Testis (tissue), 2 donors: ENCODE measurements at regions not wholly inside any gene's neighbourhood (a gene's known extent, or its start where the extent isn't known, plus 50 kb on each side); places are given as distances from the start of the nearest gene placed in this dataset.

Experiments
- DNase-seq: peaks from one replicate; pipeline ENCODE4 v3.0.0-alpha.2; 2019
- H3K27ac ChIP-seq, 2 donors: fragments of 200-600 bp; sonication (generic); one replicate each; pipeline ENCODE4 v1.5.1; 2019
- H3K27me3 ChIP-seq: fragments of 200-600 bp; sonication (generic); one replicate; pipeline ENCODE4 v1.5.1; 2019
- H3K36me3 ChIP-seq: fragments of 200-600 bp; sonication (generic); one replicate; pipeline ENCODE4 v1.5.1; 2017; ENCODE audit warnings: low read depth; ENCODE audit errors: missing control alignments
- H3K4me1 ChIP-seq: fragments of 200-600 bp; sonication (generic); one replicate; pipeline ENCODE4 v1.5.1; 2019
- H3K4me3 ChIP-seq, 2 donors: fragments of 200-600 bp; sonication (generic); one replicate each; pipeline ENCODE4 v1.5.1; 2017 to 2019
- H3K9me3 ChIP-seq: fragments of 200-600 bp; sonication (generic); one replicate; pipeline ENCODE4 v1.5.1; 2017
- CTCF ChIP-seq, 3 experiments: fragments of 450-650 bp in 2 of 3; fragments of 200-600 bp in 1 of 3; sonication (generic) in 1 of 3; IDR thresholded peaks; one replicate each; pipeline ENCODE4 v1.5.1; 2016 to 2019; ENCODE audit warnings: antibody characterized with exemption in 3 of 3, mild to moderate bottlenecking in 2 of 3, moderate library complexity in 1 of 3
- POLR2A ChIP-seq: fragments of 450-650 bp; IDR thresholded peaks from one replicate; pipeline ENCODE4 v1.6.1; 2017; ENCODE audit warnings: antibody characterized with exemption, mild to moderate bottlenecking, moderate library complexity
- WGBS, 2 donors: methylation state at CpG; one replicate each; pipeline ENCODE4 v1.1.5; 2018; 5-methylcytosine and 5-hydroxymethylcytosine counted together
- intact Hi-C: fragments of 100-400 bp; cut with DNase I; formaldehyde crosslinking; loops from one replicate; pipeline ENCODE4 v1.15.1; 2023; ENCODE audit warnings: low total_unique reads

- Histone ChIP-seq H3K4me1 (no peaks in the 10 kb centered on the region), H3K27me3 (no peaks in the 10 kb centered on the region), H3K9me3 (no peaks in the 10 kb centered on the region), H3K4me3 (no peak overlapping the region), H3K27ac (no peak overlapping the region), H3K36me3 (no peaks in the 10 kb centered on the region)
- intact Hi-C loops, result no loop called here
- WGBS, 2 donors, result 84 to 97% methylated on average over 2 of the region's 2 CpGs
- TF ChIP-seq CTCF (IDR thresholded peaks at IDR 0.05) (no peak), POLR2A (no peak)
- DNase-seq, result no peak
Observed at GRCh38 chrX:43003939-43004338, 226.0 kb upstream of the PPP1R2C start.

GRCh38 chrX:43005561-43005960 is 227.6 kb upstream of the PPP1R2C start:
- H3K36me3 ChIP-seq, result no peaks in the 10 kb centered on the region
- no peaks in the 10 kb centered on the region for H3K4me1 ChIP-seq
- H3K27me3 ChIP-seq, result no peaks in the 10 kb centered on the region
- no peaks in the 10 kb centered on the region for H3K9me3 ChIP-seq
- H3K4me3 ChIP-seq, result no peak overlapping the region
- no peak overlapping the region for H3K27ac ChIP-seq
- intact Hi-C loops, result no loop called here
- WGBS, 2 donors, result 73 to 78% methylated on average over 3 of the region's 3 CpGs
- TF ChIP-seq CTCF (IDR thresholded peaks at IDR 0.05) (no peak), POLR2A (no peak)
- DNase-seq, result no peak

GRCh38 chrX:43008356-43008755 is 230.4 kb upstream of the PPP1R2C start:
- intact Hi-C loops, result no loop called here
- no peak overlapping the region for H3K27ac ChIP-seq
- DNase-seq, result no peak
- 71 to 100% methylated on average over 1 of the region's 1 CpG for WGBS, 2 donors
- TF ChIP-seq POLR2A (no peak), CTCF (IDR thresholded peaks at IDR 0.05) (no peak)
- H3K27me3 ChIP-seq, result no peaks in the 10 kb centered on the region
- H3K4me3 ChIP-seq, result no peak overlapping the region
- no peaks in the 10 kb centered on the region for H3K36me3 ChIP-seq
- no peaks in the 10 kb centered on the region for H3K9me3 ChIP-seq
- H3K4me1 ChIP-seq, result no peaks in the 10 kb centered on the region

- H3K4me1 ChIP-seq, result no peaks in the 10 kb centered on the region
- H3K36me3 ChIP-seq, result no peaks in the 10 kb centered on the region
- no peak overlapping the region for H3K4me3 ChIP-seq
- H3K27ac ChIP-seq, result no peak overlapping the region
- TF ChIP-seq CTCF (IDR thresholded peaks at IDR 0.05) (no peak), POLR2A (no peak)
- no peak for DNase-seq
- no peaks in the 10 kb centered on the region for H3K9me3 ChIP-seq
- intact Hi-C loops, result no loop called here
- no peaks in the 10 kb centered on the region for H3K27me3 ChIP-seq
Observed at GRCh38 chrX:43016021-43016420, 238.1 kb upstream of the PPP1R2C start.

GRCh38 chrX:43018031-43018430 is 240.1 kb upstream of the PPP1R2C start:
- H3K4me3 ChIP-seq, result no peak overlapping the region
- 92 to 93% methylated on average over 5 of the region's 5 CpGs for WGBS, 2 donors

More at GRCh38 chrX:43018031-43018430, 240.1 kb upstream of the PPP1R2C start:
- no peak for DNase-seq
- H3K9me3 ChIP-seq, result no peaks in the 10 kb centered on the region
- intact Hi-C loops, result no loop called here
- H3K4me1 ChIP-seq, result no peaks in the 10 kb centered on the region
- H3K36me3 ChIP-seq, result no peaks in the 10 kb centered on the region
- H3K27ac ChIP-seq, result no peak overlapping the region
- H3K27me3 ChIP-seq, result no peaks in the 10 kb centered on the region
- TF ChIP-seq CTCF (IDR thresholded peaks at IDR 0.05), result no peak
- TF ChIP-seq POLR2A, result no peak
